ENCODE measurements at regions not wholly inside any gene's neighbourhood (a gene's known extent, or its start where the extent isn't known, plus 50 kb on each side); places are given as distances from the start of the nearest gene placed in this dataset.

- Histone ChIP-seq H3K4me3 (no peak overlapping the region), H3K36me3 (no peaks in the 10 kb centered on the region), H3K9me3 (no peaks in the 10 kb centered on the region), H3K4me1 (no peaks in the 10 kb centered on the region), H3K27ac (no peak overlapping the region), H3K27me3 (no peaks in the 10 kb centered on the region)
- intact Hi-C loops (cut with DNase I; ENCODE audit: low total_unique reads) = no loop called here
- TF ChIP-seq CTCF (IDR thresholded peaks at IDR 0.05) (no peak), POLR2A (IDR thresholded peaks at IDR 0.05) (no peak)
- DNase-seq = no peak
Measured at GRCh38 chr11:42179216-42179615, 719.8 kb upstream of the LRRC4C start.

- Histone ChIP-seq H3K9me3 (no peaks in the 10 kb centered on the region), H3K4me3 (no peak overlapping the region), H3K36me3 (no peaks in the 10 kb centered on the region), H3K27me3 (no peaks in the 10 kb centered on the region), H3K4me1 (no peaks in the 10 kb centered on the region), H3K27ac (no peak overlapping the region)
- no peak for DNase-seq
- intact Hi-C loops (cut with DNase I; ENCODE audit: low total_unique reads) = no loop called here
- TF ChIP-seq CTCF (IDR thresholded peaks at IDR 0.05) = no peak
- no peak for TF ChIP-seq POLR2A (IDR thresholded peaks at IDR 0.05)
Measured at GRCh38 chr11:42195289-42196013, 736.0 kb upstream of the LRRC4C start.

GRCh38 chr11:42200311-42200710, 740.9 kb upstream of the LRRC4C start:
- no peaks in the 10 kb centered on the region for H3K4me1 ChIP-seq
- H3K27me3 ChIP-seq = no peaks in the 10 kb centered on the region
- no peak overlapping the region for H3K4me3 ChIP-seq
- DNase-seq = no peak
- no peak overlapping the region for H3K27ac ChIP-seq
- H3K36me3 ChIP-seq = no peaks in the 10 kb centered on the region
- intact Hi-C loops (cut with DNase I; ENCODE audit: low total_unique reads) = no loop called here
- no peaks in the 10 kb centered on the region for H3K9me3 ChIP-seq
- no peak for TF ChIP-seq POLR2A (IDR thresholded peaks at IDR 0.05)
- TF ChIP-seq CTCF (IDR thresholded peaks at IDR 0.05) = no peak

GRCh38 chr11:42201603-42202148, 742.2 kb upstream of the LRRC4C start:
- H3K36me3 ChIP-seq = no peaks in the 10 kb centered on the region
- H3K9me3 ChIP-seq = no peaks in the 10 kb centered on the region
- no peaks in the 10 kb centered on the region for H3K4me1 ChIP-seq
- TF ChIP-seq POLR2A (IDR thresholded peaks at IDR 0.05) (no peak), CTCF (IDR thresholded peaks at IDR 0.05) (no peak)
- no peak overlapping the region for H3K4me3 ChIP-seq
- no peak overlapping the region for H3K27ac ChIP-seq
- no peaks in the 10 kb centered on the region for H3K27me3 ChIP-seq
- intact Hi-C loops (cut with DNase I; ENCODE audit: low total_unique reads) = no loop called here
- no peak for DNase-seq

- Histone ChIP-seq H3K9me3 (no peaks in the 10 kb centered on the region), H3K27ac (no peak overlapping the region)
- no peak for DNase-seq
Measured at GRCh38 chr11:42205518-42205917, 746.1 kb upstream of the LRRC4C start.

More at GRCh38 chr11:42205518-42205917, 746.1 kb upstream of the LRRC4C start:
- Histone ChIP-seq H3K36me3 (no peaks in the 10 kb centered on the region), H3K4me3 (no peak overlapping the region), H3K27me3 (no peaks in the 10 kb centered on the region), H3K4me1 (no peaks in the 10 kb centered on the region)
- TF ChIP-seq CTCF (IDR thresholded peaks at IDR 0.05) = no peak
- no peak for TF ChIP-seq POLR2A (IDR thresholded peaks at IDR 0.05)
- intact Hi-C loops (cut with DNase I; ENCODE audit: low total_unique reads) = no loop called here

Data from uterus (tissue), 3 donors.